Right atrium auricular region (tissue), 2 donors: ENCODE measurements at regions not wholly inside any gene's neighbourhood (a gene's known extent, or its start where the extent isn't known, plus 50 kb on each side); places are given as distances from the start of the nearest gene placed in this dataset.

ENCODE experiments used
- DNase-seq: peaks from one replicate; pipeline ENCODE4 v3.0.0-alpha.2; 2019; ENCODE audit warnings: low spot score
- H3K27ac ChIP-seq, 2 donors: fragments of 200-600 bp; sonication (generic); 1 replicate in 1 of 2; 2 replicates in 1 of 2; pipeline ENCODE4 v1.5.1; 2016 to 2019
- H3K27me3 ChIP-seq, 2 donors: fragments of 200-600 bp; sonication (generic); one replicate each; pipeline versions ENCODE4 v1.5.1 to v1.6.0; 2017 to 2019
- H3K36me3 ChIP-seq: fragments of 200-600 bp; sonication (generic); one replicate; pipeline ENCODE4 v1.5.1; 2016
- H3K4me1 ChIP-seq, 2 donors: fragments of 200-600 bp; sonication (generic); one replicate each; pipeline versions ENCODE4 v1.5.1 to v1.6.0; 2017 to 2019
- H3K4me3 ChIP-seq, 2 donors: fragments of 200-600 bp; sonication (generic); 1 replicate in 1 of 2; 2 replicates in 1 of 2; pipeline ENCODE4 v1.5.1; 2017 to 2019; ENCODE audit warnings: mild to moderate bottlenecking in 1 of 2, moderate library complexity in 1 of 2
- H3K9me3 ChIP-seq, 2 donors: fragments of 200-600 bp; sonication (generic); one replicate each; pipeline ENCODE4 v1.5.1; 2019
- TF ChIP-seq, protein P1 (sequence below), 2 donors: fragments of 200-600 bp; sonication (generic); IDR thresholded peaks; one replicate each; pipeline ENCODE4 v1.5.1; 2019; ENCODE audit warnings: antibody characterized with exemption in 2 of 2

DNA sequence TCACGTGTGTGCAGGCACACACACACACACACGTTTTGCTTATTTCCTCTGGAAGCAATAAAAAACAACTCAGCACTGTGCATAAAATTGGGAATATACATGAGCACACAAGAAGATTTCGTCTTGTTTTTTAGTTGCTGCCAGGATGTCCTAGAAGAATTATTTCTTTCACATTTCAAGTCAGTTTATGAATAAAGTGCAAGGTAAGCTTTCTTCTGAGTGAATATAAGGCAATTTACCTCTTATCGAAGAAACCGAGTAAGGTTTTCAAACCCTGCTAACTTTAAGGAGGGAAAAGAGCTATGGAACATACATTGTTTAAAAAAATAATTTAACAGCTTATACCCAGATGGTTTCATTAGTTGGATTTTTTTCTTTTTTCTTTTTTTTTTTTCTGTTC lies 855.4 kb upstream of the NR2F2 start:
- TF ChIP-seq, protein P1, sequence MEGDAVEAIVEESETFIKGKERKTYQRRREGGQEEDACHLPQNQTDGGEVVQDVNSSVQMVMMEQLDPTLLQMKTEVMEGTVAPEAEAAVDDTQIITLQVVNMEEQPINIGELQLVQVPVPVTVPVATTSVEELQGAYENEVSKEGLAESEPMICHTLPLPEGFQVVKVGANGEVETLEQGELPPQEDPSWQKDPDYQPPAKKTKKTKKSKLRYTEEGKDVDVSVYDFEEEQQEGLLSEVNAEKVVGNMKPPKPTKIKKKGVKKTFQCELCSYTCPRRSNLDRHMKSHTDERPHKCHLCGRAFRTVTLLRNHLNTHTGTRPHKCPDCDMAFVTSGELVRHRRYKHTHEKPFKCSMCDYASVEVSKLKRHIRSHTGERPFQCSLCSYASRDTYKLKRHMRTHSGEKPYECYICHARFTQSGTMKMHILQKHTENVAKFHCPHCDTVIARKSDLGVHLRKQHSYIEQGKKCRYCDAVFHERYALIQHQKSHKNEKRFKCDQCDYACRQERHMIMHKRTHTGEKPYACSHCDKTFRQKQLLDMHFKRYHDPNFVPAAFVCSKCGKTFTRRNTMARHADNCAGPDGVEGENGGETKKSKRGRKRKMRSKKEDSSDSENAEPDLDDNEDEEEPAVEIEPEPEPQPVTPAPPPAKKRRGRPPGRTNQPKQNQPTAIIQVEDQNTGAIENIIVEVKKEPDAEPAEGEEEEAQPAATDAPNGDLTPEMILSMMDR (IDR thresholded peaks at IDR 0.05): no peak
- DNase-seq: no peak
- H3K27me3 ChIP-seq: no peaks in the 10 kb centered on the region
- H3K27ac ChIP-seq: no peak overlapping the region
- peaks cover 0 to 18% of the 10 kb centered on the region in 2 donors for H3K4me1 ChIP-seq
- no peak overlapping the region for H3K4me3 ChIP-seq
- H3K36me3 ChIP-seq: no peaks in the 10 kb centered on the region
- no peaks in the 10 kb centered on the region for H3K9me3 ChIP-seq

DNA sequence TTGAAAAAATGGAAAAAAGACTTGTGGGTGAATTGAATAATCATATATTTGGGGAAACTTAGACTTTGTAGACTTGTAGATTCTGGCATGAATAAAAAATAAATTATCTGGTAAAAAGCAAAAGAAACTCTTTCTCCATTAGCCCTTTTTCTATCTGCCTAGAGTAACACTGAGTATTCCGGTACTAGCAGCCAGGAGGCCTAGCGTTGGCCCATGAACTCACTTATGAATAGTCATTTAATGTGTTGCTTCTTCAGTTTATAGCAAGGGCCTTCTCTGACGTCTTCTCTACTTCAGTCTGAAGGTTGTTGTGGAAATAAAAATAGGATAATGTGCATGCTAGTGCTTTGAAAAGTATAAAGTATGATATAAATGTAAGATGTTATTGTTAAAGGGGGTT lies 851.2 kb upstream of the NR2F2 start:
- Histone ChIP-seq H3K9me3 (peaks cover 0 to 9% of the 10 kb centered on the region in 2 donors), H3K27me3 (no peaks in the 10 kb centered on the region), H3K4me3 (no peak overlapping the region), H3K27ac (no peak overlapping the region), H3K4me1 (no peaks in the 10 kb centered on the region), H3K36me3 (no peaks in the 10 kb centered on the region)
- no peak for DNase-seq
- TF ChIP-seq, protein P1 (IDR thresholded peaks at IDR 0.05): no peak

DNA sequence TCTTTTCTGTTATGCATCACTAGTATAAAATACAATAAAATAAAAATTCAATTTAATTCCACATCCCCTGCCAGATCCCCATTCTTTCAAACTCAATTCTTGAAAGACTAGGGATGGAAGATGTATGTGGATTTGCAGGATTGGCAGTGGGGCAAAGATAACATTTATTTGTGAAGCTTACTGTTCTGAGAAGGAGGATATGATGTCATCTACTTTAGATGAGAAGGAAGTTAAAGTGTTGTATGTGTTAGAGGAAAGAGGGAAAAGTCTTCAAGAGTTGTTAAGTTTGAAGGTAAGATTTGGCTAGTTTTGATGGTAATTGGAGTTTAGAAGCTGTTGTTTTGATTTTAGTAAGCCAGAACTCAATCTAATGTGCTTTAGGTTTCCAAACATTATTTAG lies 845.1 kb upstream of the NR2F2 start:
- H3K4me3 ChIP-seq: no peak overlapping the region
- TF ChIP-seq, protein P1 (IDR thresholded peaks at IDR 0.05): no peak
- no peaks in the 10 kb centered on the region for H3K27me3 ChIP-seq
- no peaks in the 10 kb centered on the region for H3K4me1 ChIP-seq
- H3K27ac ChIP-seq: no peak overlapping the region
- peaks cover 0 to 21% of the 10 kb centered on the region in 2 donors for H3K9me3 ChIP-seq
- DNase-seq: no peak
- H3K36me3 ChIP-seq: no peaks in the 10 kb centered on the region

DNA sequence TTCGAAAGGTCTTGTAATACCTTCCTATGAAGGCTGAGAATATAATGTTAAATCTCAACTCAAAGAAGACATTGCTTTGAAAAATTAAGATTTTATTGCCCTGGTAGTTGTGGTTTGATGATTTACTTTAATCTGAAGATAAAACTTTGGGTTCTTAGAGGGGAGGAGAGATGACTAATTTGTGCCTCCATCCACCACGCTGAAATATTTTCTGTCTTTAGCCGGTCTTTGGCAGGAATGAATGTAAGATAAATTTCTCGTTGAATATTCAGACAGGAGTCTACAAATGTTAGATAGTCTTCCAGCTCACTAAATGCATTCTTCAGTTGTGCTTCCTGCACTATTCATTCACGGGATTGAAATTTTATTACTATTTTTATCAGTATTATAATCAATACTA lies 844.3 kb upstream of the NR2F2 start:
- no peak for DNase-seq
- no peaks in the 10 kb centered on the region for H3K4me1 ChIP-seq
- H3K27ac ChIP-seq: no peak overlapping the region
- TF ChIP-seq, protein P1 (IDR thresholded peaks at IDR 0.05): no peak
- no peak overlapping the region for H3K4me3 ChIP-seq
- H3K9me3 ChIP-seq: peaks cover 0 to 21% of the 10 kb centered on the region in 2 donors
- no peaks in the 10 kb centered on the region for H3K27me3 ChIP-seq
- no peaks in the 10 kb centered on the region for H3K36me3 ChIP-seq

DNA sequence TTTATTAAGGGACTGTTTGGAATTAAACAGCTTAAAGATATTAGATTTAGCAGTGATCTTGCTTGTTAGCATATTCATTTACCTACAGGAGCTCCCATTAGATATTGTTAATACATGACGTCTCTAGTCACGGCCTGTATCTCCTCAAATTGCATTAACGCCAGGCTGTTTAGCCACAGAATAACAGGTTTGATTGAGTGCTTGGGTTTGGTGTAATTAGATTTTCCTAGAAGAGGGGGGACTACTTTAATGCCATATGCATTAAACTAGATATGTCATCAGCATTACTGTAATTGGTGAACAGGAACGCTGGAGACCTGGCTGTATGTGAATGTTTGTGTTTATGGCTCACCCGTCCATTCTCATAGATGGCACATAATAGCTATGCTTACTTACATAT lies 841.4 kb upstream of the NR2F2 start:
- Histone ChIP-seq H3K9me3 (peaks cover 0 to 14% of the 10 kb centered on the region in 2 donors), H3K4me3 (no peak overlapping the region), H3K27ac (no peak overlapping the region), H3K4me1 (no peaks in the 10 kb centered on the region), H3K36me3 (no peaks in the 10 kb centered on the region), H3K27me3 (no peaks in the 10 kb centered on the region)
- no peak for DNase-seq
- TF ChIP-seq, protein P1 (IDR thresholded peaks at IDR 0.05): no peak

DNA sequence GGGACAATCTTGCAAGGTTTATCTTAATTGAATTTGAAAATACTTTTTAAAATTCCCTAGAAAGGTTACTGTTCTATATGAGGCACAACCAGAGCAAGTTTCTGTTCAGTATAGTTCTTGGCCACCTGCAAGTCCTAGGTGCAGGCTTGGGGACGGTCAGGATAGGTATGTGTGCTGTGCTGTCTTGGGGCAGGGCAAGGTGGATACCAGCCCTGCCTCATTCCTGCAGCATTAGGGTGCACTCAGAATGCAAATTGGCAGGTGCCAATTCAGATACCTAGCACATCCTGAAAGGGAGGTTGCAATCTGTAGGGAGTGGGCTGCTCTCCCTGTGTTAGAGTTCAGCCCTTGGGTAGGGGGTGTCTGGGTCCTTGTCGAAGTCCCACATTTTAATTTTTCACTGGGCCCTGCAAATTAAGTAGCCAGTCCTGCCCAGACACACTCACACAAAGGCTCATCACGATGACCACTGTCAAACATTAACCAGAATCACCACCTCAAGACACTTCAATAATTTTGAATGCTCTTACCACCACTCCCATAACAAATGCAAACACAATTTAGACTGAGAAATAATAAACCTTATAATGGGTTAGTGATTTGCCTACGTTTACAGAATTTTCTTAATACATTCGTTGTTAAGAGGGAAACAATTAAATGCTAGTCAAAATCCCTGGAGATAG lies 838.0 kb upstream of the NR2F2 start:
- no peak overlapping the region for H3K27ac ChIP-seq
- no peaks in the 10 kb centered on the region for H3K4me1 ChIP-seq
- H3K4me3 ChIP-seq: no peak overlapping the region
- TF ChIP-seq, protein P1 (IDR thresholded peaks at IDR 0.05): no peak
- H3K27me3 ChIP-seq: no peaks in the 10 kb centered on the region
- H3K36me3 ChIP-seq: no peaks in the 10 kb centered on the region
- H3K9me3 ChIP-seq: no peaks in the 10 kb centered on the region
- no peak for DNase-seq
